DND-41 (cell line): ENCODE measurements at regions not wholly inside any gene's neighbourhood (a gene's known extent, or its start where the extent isn't known, plus 50 kb on each side); places are given as distances from the start of the nearest gene placed in this dataset.

Experiments used
- CTCF ChIP-seq: IDR thresholded peaks from 2 replicates; pipeline ENCODE4 v1.5.1; 2012; ENCODE audit warnings: borderline replicate concordance, low read length, moderate library complexity, mild to moderate bottlenecking; ENCODE audit not compliant: poor library complexity, severe bottlenecking; ENCODE audit errors: extremely low read depth
- EZH2 ChIP-seq: IDR thresholded peaks from 3 replicates; pipeline ENCODE4 v1.6.1; 2012; ENCODE audit warnings: borderline replicate concordance, low read depth, mild to moderate bottlenecking, moderate library complexity, low read length, inconsistent platforms; ENCODE audit not compliant: severe bottlenecking

GRCh38 chrX:95330292-95330691, 1354.3 kb upstream of the DIAPH2 start:
- TF ChIP-seq CTCF (no peak), EZH2 (no peak)
